GM19351 (cell line): ENCODE measurements at regions not wholly inside any gene's neighbourhood (a gene's known extent, or its start where the extent isn't known, plus 50 kb on each side); places are given as distances from the start of the nearest gene placed in this dataset.

ENCODE experiments used
- ATAC-seq: cut with Tn5 transposase; IDR thresholded peaks from one replicate; pipeline ENCODE4 v1.9.1; 2021; ENCODE audit warnings: mild to moderate bottlenecking, moderate library complexity; ENCODE audit not compliant: unreplicated experiment

DNA sequence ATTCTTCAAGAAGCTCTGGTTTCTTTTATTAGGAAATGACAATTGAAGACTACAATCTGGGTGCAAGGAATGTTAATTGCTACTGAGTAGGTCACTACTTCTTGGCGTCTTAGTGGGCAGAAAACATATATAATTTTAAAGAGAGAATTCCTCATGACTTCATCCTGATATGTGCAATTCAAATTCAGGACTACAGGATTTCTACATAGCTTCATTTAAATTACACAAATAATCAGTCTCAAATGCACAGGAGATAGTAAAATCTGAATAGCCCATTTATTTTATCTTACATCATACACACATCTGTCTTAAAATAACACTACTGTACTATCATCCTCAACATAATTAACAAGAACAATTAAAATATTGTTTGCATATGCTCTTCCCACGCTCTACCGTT lies 52.5 kb upstream of the GPR149 start:
- no peak for ATAC-seq

- no peak for ATAC-seq
These were observed 50.0 kb upstream of the GPR149 start for GRCh38 chr3:154480033-154480432.
